GM12874 (cell line): ENCODE measurements at regions not wholly inside any gene's neighbourhood (a gene's known extent, or its start where the extent isn't known, plus 50 kb on each side); places are given as distances from the start of the nearest gene placed in this dataset.

Experiments
- CTCF ChIP-seq: IDR thresholded peaks from 2 replicates; pipeline ENCODE4 v1.5.1; 2011; ENCODE audit warnings: low read depth, mild to moderate bottlenecking, control low read depth, low read length, moderate library complexity; ENCODE audit not compliant: insufficient read depth

GRCh38 chr15:70424937-70425411 lies 327.3 kb upstream of the TLE3 start:
- TF ChIP-seq CTCF: no peak

DNA sequence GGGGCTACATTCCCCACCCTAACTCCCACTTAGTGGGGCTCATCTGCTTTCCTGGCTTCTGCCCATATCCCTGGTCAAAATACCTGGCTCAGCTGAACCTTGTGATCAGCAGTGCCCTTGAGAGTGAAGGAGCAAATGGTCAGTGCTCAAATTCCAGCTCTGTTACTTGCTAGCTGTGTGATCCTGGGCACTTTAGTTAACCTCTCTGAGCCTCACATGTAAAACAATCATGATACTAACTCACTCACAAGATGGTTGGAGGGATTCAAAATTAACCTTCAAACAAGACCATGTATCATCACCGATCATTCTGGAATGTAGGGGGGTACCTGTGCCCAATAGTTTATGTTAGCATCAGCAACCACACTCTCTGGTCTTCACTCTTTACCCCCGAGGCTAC lies 325.6 kb upstream of the TLE3 start:
- no peak for TF ChIP-seq CTCF

GRCh38 chr15:70422342-70422741 lies 324.6 kb upstream of the TLE3 start:
- no peak for TF ChIP-seq CTCF

DNA sequence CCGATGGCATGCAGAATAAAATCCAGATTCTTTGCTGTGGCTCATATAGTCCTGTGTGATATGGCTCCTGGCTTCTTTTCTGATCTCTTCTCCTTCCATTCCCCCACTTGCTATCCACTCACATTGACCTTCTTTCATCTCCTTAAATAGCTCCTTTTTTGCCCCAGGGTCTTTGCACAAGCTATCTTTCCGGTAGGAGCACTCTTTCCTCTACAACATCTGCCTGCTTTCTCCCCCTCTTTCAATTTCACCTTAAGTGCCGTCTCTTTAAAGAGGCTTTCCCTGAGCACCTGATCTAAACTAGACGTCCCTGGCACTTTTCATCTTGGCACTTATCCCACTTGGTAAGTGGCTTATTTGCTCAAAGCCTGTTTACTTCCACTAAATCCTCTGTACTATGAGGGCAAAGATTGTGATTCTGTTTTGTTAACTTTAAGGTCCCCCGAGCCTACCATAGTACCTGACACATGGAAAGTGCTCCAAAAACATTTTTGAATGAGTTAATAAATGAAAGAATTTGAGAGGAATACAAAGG lies 323.3 kb upstream of the TLE3 start:
- no peak for TF ChIP-seq CTCF

DNA sequence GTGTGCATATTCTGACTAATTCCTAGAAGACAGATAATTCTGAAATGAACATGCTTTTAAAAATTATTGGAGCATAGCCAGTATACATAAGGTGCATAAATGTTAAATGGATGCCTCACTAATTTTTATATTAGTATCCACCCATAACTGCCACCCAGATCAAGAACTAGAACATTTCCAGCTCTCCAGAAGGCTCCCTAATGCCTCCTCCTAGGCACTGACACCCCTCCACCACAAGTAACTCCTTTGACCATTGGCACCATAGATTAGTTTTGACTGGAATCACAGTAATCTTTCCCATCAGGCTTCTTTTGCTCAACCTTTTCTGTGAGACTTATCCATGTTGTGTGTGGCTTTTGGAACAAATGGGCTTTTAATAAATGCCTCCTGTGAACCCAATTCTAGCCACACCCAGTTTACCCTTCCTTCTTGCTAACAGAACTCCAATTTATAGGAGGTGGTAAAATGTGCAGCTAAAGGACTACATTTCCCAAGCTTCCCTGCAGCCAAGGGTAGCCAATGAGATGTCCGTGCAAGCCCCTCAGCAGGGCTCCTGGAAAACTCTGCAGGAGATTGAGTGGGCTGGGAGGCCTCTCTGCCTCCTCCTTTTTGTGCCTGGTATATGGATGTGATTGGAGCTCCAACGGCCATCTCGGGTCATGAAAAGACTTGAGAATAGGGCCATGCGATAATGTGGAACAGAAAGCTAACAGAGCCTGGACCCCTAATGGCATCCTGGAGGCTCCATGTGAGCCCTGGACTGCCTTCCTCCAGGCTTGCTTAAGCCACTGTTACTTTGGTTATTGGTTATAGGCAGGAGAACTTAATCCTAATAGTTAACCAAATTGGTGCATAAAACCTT lies 322.6 kb upstream of the TLE3 start:
- TF ChIP-seq CTCF: no peak

DNA sequence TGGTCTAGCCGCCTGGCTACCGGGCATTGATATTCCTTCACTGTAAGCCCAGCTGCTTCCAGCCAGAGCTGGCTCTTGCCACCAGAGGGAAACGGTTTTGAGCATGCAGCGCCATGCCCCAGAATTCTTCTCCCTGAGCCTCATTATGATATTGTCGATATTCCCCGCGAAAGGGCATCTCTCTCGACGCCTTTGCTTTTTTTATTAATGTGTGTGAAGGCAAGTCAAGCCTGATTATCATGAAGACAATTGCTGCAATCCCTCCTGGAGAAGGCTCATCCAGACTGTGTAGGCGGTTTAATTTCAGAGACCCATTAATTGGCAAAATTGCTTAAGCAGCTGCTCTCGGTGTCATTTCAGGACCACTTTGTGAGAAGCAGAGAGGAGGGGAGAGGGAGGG lies 321.2 kb upstream of the TLE3 start:
- TF ChIP-seq CTCF: no peak

GRCh38 chr15:70417535-70417934 lies 319.8 kb upstream of the TLE3 start:
- no peak for TF ChIP-seq CTCF
